Stimulated activated CD4-positive, alpha-beta T cell treated with anti-CD3 and anti-CD28 coated beads, Interleukin-1b, Interleukin-23, amount 100 ng/mL, for 24 hours (primary cell): ENCODE measurements at regions not wholly inside any gene's neighbourhood (a gene's known extent, or its start where the extent isn't known, plus 50 kb on each side); places are given as distances from the start of the nearest gene placed in this dataset.
"Not testable (repeated sequence)": the region's sequence is repeated elsewhere in the genome, so short reads cannot be mapped to it uniquely, and the experiment has no call there.

Experiments
- DNase-seq, 4 experiments: peaks; one replicate each; pipeline ENCODE4 v3.0.0-alpha.2; 2020; ENCODE audit warnings: low read depth in 4 of 4, low spot score in 1 of 4

GRCh38 chr1:2948751-2949680, 72.3 kb upstream of the ACTRT2 start:
- no peak for DNase-seq

- DNase-seq: no peak
Measured at GRCh38 chr1:2949966-2950925, 71.0 kb upstream of the ACTRT2 start.

GRCh38 chr1:2950926-2951305, 70.4 kb upstream of the ACTRT2 start:
- no peak for DNase-seq

- no peak for DNase-seq
Measured at GRCh38 chr1:2951856-2952255, 69.4 kb upstream of the ACTRT2 start.

GRCh38 chr1:2952371-2952770, 68.9 kb upstream of the ACTRT2 start:
- no peak for DNase-seq

GRCh38 chr1:2952992-2953391, 68.3 kb upstream of the ACTRT2 start:
- DNase-seq: no peak

- DNase-seq: no peak
Measured at GRCh38 chr1:2953688-2954285, 67.5 kb upstream of the ACTRT2 start.

- DNase-seq: no peak
Measured at GRCh38 chr1:2955652-2956051, 65.6 kb upstream of the ACTRT2 start.

GRCh38 chr1:2956576-2956975, 64.7 kb upstream of the ACTRT2 start:
- no peak for DNase-seq

- DNase-seq: no peak
Measured at GRCh38 chr1:2957329-2957728, 63.9 kb upstream of the ACTRT2 start.

- DNase-seq: not testable (repeated sequence)
Measured at GRCh38 chr1:2959881-2960280, 61.4 kb upstream of the ACTRT2 start.

GRCh38 chr1:2961081-2961480, 60.2 kb upstream of the ACTRT2 start:
- no peak for DNase-seq

- no peak for DNase-seq
Measured at GRCh38 chr1:2961661-2962060, 59.6 kb upstream of the ACTRT2 start.

GRCh38 chr1:2962061-2962460, 59.2 kb upstream of the ACTRT2 start:
- DNase-seq: no peak

- DNase-seq: no peak
Measured at GRCh38 chr1:2962541-2962940, 58.7 kb upstream of the ACTRT2 start.

- no peak for DNase-seq
Measured at GRCh38 chr1:2962946-2963345, 58.3 kb upstream of the ACTRT2 start.

- DNase-seq: no peak
Measured at GRCh38 chr1:2965676-2966075, 55.6 kb upstream of the ACTRT2 start.

GRCh38 chr1:2966449-2967328, 54.6 kb upstream of the ACTRT2 start:
- DNase-seq: no peak

- DNase-seq: no peak
Measured at GRCh38 chr1:2967329-2967725, 53.9 kb upstream of the ACTRT2 start.

- no peak for DNase-seq
Measured at GRCh38 chr1:2967881-2968280, 53.4 kb upstream of the ACTRT2 start.

- DNase-seq: no peak
Measured at GRCh38 chr1:2968471-2968881, 52.8 kb upstream of the ACTRT2 start.
